GM18499 (cell line): ENCODE measurements at regions not wholly inside any gene's neighbourhood (a gene's known extent, or its start where the extent isn't known, plus 50 kb on each side); places are given as distances from the start of the nearest gene placed in this dataset.

Source experiments
- ATAC-seq: cut with Tn5 transposase; IDR thresholded peaks from one replicate; pipeline ENCODE4 v1.9.1; 2021; ENCODE audit warnings: moderate number of reproducible peaks; ENCODE audit not compliant: insufficient read depth, unreplicated experiment

DNA sequence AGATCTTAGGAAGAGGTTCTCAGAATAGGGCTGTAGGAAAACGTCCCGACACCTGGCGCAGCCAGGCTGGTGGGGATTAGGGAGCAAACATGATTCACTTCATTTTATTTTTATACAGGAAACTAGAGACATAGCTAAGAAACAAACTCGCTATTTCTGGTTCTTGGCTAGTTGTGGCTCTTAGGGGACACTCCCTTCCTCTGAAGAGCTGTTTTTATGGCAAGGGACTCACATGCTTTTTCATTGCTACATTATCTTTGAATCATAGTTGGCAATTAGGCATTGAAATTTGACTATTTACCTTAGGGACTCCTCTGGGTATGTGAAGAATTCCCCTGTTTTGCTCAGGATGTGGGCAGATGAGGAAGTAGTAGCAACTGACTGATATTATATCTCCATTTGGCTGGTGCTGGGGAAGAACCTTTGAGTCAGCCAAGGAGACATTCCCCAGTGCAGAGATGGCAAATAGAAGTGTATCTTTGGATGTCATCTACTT is 174.5 kb downstream of the SMIM20 start:
- ATAC-seq, result peak; percentile 46

DNA sequence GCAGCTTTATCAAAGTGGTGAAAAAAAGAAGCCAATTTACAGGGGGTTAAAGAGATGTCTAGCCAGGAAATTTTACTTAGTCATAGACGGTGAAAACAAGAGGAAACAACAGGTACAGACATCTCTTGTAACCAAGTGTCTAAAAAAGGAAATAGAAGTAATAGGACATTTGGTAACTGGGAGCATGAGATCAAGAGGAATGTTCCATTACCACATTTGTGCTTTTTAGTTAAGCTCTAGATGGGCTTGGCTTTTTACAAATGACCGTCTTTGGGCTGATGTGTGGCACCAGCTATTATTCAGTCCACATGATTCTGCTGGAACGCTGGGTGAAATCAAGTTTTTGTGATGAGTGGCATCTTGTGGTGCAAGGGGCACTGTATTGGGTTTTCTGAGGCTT is 179.5 kb downstream of the SMIM20 start:
- ATAC-seq, result no peak

DNA sequence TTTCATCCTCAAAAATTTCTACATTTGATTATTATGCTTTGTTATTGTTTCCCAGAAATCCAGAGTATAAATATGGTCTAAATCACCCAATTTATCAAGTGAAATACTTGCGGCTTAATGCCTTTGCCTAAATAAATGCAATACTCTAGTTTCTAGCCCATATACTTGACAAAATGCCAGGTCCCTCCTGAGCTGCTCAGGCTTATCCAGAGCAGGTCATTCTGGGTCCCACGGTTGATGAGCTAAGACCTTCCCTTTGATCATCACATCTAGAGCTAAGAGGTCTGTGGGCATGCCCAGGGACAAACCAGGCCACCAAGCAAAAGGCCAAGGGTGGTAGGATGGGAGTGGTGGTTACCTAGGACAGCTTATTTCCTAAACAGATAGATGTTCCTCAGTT is 180.1 kb downstream of the SMIM20 start:
- ATAC-seq, result no peak

DNA sequence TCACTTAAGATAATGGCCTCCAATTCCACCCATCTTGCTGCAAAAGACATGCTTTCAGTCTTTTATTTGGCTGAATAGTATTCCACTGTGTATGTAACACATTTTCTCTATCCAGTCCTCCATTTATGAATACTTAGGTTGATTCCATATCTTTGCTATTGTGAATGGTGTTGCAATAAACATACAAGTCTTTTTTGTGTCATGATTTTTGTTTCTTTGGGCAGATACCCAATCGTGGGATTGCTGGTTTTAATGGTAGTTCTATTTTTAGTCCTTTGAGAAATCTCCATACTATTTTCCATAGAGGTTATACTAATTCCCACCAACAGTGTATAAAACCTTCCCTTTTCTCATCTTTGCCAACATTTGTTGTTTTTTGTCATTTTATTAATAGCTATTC is 180.9 kb downstream of the SMIM20 start:
- ATAC-seq, result no peak

DNA sequence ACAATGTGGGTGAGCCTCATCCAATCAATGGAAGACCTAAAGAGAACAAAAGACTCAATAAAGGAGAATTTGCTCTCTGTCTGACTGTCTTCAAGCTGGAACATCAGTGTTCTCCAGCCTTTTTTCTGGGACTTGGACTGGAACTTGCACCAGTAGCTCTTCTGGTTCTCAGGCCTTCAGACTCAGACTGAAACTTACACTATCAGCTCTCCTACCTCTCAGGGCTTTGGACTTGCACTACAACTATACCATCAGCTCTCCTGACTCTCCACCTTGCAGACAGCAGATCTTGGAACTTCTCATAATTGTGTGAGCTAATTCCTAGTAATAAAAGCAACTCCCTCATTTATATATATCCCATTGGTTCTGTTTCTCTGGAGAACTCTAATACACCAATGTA is 185.9 kb downstream of the SMIM20 start:
- no peak for ATAC-seq

DNA sequence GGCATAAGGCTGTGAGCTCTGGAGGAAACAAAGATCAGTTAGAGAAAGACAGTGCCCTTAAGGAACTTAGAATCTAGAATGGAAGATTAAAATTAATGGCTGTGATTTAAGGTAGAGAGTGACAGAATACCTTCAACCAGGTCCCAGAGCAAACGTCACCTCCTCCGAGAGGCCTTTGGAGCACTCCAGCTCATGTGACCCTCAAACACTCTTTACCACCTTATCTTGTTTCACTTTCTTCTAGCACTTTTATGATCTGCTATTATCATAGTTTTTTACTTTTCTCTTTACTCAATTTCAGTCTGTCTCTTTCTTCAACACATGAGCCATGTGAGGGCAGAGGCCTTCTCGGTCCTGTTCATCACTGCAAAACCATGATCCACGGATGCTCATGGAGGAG is 187.0 kb downstream of the SMIM20 start:
- no peak for ATAC-seq

DNA sequence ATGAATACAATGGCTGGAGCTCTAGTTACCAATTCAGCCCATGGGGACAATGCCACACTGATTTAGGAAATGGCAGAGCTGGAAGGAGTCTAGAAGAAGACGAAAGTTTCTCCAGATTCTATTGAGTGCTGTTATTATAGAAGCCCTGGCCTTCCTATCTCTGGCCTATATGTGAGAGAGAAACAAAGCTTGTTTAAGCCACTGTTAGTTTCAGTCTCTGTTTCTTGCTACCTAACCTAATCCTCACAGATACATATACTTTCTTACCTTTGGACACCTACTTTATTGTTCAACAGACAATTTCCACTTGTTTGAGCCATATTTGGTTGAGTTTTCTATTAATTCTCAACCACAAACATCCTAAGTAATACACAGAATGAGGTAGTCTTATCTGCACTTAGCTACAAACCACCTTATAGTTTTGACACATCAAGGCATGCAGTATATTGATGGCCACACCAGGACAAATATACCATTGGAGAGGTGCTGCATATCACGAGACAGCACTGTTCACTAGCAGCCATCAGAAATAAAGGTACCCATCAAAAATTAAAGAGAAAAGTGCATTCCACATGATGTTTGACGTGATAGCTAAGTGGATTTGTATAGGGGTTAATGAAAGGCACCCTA is 190.2 kb downstream of the SMIM20 start:
- ATAC-seq, result no peak

DNA sequence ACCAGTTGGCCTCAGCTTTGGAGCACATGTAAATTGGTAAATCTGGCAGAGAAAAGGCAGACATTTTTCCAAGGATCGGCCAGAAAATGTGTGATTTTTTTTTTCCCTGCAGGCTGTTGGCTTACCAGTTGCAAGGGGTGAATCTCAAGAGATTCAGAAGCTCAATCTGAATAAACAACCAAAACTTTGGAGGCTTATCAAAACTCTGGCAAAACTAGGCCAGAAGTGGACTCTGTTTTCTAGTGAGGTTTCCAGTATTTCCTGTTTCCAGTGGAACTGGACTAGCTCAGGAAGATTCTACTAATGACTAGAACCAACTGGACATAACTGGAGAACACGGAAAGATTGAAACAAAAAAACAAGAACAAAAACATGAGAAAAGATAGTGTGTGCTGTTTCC is 191.3 kb downstream of the SMIM20 start:
- no peak for ATAC-seq

DNA sequence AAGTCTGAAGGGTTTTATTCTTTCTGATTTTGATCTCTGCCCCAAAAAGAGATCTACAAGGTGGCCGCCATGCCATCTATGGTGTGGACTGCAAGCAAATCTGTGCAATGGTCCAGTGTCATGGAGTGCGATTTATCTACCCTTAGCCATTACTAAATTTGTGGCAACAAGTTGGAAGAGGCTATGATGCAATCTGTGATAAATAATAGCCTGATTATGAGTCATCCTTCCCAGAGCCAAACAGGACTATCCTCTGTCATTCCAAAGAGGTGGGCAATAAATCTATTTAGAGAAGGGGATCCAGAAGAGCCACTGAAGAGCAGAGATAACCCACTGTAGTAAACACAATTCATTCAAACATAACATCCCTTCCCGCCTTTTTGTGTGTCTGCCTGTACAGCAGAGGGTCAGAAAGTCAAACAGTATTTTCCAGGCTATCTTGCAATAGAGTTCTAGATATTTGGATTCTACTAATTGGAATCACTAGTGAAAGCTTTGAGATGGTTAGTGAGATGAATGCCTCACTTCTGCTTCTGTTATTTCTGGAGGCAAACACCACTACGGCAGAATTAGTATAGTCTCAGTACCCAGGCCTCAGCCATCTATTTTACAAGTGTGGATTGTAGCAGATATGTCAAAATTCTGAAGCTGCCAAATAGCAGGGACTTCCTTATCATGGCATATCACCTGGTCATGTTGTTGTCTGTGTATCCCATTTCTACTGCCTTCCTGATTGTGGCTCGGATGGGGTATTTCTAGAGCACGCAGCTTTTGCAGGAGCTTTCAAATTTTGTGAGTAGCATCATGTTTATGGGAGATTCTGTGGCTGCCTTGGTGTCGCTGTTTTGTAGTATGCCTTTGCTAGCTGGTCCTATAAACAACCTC is 192.0 kb downstream of the SMIM20 start:
- ATAC-seq, result no peak

DNA sequence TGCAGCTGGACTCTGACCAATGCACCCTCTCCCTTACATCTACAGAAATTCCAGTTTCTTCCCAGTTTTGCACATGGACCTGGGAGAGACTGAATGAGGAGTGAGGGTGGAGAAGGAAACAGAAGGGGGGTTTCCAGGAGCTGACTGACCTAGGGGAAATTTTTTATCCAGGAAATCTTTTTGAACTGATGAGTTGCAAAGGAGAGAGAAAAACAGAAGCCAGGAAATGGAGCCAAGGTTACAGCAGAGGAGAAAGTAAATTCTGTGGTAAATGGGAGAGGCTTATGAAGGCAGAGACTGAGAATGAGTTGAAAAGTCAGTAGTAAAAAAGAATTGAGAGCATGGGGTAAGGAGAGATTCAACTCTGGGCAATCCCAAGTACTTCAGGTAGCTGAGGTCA is 192.8 kb downstream of the SMIM20 start:
- no peak for ATAC-seq

DNA sequence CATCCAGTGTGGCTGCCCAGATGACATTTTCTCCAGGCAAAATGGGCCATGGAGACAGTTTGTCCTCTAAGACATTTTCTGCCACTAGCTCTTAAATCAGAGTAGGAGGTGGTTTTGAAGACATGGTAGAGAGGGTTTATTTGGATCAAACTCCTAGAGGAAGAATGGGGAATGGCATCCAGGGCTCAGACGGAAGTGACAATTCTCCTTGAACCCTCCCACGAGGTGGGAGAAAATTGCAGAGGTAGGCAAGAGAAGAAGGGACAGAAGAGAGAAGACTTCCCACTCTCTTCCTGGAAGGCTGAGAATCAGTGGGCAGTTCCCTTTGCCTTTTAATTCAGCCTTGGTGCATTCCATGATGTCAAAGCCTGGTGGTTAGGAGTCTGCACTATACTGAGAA is 194.0 kb downstream of the SMIM20 start:
- no peak for ATAC-seq

DNA sequence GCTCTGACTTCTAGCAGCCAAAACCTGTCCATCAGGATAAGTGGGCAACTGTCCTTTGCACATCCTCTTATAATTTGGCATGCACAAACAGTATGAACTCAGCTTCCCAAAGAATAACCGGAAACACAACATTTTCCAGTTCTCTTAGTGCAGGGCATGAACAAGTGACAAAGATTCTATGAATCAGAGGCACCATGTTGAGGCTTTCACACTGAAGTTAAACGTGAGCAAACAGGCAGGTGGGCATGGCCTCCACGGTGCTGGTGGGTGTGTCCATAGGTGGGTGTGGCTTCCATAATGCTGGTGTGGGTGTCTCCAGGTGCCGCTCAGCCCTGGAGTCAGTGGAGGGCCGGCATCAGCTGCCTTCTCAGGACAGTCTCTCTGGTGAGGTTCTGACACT is 196.5 kb downstream of the SMIM20 start:
- ATAC-seq, result no peak

DNA sequence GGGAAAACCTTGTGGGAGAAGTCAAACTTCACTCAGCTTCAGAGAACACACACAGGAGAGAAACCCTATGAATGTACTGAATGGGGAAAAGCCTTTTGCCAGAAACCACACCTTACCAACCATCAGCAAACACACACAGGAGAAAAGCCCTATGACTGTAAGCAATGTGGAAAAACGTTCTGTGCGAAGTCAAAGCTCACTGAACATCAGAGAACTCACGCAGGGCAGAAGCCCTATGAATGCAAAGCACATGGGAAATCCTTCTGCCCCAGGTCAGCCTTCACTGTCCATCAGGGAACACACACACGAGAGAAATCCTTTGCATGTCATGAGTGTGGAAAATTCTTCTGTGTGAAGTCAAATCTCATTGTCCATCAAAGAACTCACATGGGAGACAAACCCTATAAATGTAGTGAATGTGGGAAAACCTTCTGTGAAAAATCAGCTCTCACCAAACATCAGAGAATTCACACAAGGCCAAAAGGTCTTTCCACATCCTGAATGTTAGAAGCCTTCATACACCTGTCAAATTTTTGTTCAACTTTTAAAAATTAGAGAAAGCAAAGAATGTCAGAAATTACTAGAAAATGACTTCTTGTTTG is 199.4 kb downstream of the SMIM20 start:
- no peak for ATAC-seq

DNA sequence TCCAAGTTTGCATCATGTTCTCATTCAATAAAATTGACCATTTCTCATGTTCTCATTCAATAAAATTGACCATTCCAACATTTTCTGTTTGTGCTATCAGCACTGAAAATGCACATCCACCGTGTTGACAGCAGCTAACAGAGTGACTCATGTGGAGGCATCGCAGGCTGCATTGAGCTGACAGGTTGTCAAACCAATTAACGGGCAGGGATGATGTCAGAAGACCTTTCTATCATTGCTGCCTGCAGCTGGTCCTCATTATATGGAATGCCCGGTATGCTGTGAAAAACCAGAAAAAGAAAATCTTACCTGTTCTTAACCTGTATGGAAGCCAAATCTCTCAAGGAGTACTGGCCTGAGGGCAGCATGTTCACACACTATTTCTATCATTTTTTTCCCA is 202.0 kb downstream of the SMIM20 start:
- no peak for ATAC-seq

DNA sequence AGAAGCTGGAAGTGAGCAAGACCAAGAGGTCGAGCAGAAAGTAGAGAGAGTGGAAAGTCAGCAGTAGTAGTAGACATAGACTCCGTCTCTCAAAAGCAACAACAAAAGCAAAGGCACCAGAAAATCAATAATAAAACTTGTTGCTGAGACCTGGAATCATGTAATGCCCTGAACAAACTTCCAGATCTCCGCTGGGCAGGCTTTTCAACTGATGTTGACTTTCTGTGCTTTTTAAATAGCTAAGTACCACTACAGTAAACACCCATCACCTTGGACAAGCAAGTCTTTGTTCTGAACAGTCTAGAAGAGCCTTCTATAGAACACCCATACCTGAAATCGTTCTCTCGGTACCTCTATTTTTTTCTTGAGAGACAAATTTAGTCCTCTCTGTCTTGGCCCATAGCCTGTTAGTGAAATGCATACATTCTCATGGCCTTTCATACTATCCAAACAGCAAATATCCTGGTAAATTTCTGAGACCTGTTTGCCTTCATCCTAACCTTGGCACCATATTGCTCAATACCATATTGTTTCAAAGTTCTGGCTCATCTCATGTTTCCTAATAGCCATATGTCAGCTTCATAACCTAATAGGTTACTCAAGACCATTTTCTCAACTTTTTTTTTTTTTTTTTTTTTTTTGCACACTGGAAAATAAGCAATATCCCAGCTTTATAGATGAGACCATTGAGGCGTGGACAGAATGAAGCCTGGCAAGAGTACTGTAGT is 200.6 kb upstream of the RBPJ start:
- ATAC-seq, result no peak

DNA sequence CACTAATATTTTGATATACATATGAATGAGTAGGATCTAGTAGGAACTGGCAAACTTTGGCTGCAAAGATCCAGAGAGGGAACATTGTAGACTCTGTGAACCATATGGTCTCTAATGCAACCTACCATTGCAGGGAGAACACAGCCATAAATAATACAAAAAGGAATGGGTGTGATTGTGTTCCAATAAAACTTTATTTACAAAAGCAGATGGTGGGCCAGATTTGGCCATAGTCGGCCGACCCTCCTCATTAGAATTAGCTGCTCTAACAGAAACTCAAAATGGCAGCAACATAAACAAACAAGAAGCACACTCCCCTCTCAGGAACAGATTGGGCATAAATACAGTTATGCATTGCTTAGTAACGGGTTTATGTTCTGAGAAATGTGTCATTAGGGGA is 198.1 kb upstream of the RBPJ start:
- no peak for ATAC-seq

DNA sequence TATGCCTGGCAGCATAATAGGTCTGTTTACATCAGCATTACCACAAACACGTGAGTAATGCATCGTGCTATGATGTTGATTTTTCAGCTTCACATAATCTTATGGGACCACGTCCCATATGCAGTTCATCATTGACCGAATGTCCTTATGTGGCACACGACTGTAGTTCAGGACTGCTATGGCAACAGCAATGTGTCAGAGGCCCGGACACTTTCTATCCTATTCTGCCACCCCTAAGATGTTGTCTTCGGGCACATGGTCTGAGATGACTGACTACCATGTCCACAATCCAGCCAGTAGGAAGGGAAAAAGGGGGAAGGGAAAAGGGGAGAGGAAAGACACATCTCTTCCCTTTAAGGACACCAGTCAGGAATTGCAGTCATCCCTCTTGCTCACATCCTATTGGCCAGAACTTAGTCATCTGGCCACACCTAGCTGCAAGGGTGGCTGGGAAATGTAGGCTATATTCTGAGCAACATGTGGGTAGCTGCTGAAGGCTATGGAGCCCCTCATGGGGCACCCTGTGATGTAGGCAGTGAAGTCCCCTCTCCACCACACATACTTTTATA is 196.0 kb upstream of the RBPJ start:
- ATAC-seq, result no peak

DNA sequence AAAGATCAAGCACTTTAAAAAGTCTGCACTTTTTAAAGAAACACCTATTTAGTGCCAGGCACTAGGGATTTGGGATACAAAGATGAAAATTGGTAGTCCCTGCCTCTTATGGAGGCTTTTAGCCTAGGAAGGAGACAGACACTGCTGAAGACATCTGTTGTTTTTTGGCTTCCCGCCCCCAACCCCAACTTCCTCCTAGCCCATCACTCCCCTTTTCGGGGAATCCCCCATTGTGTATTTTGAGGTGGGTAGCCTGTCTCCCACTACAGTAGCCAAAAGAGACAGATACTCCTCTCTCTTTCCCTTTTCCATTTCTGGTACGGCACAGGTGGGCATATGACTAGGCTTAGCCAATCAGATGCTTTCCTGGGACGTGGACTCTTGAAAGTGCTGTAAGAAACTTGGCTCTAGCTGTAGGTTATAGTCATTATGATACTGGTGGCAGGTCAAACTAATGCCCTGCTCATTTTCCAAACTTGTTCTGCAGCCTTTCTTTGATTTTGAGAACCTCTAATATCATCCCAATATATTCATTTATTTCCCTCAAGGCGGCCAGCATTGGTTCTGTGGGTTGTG is 194.6 kb upstream of the RBPJ start:
- no peak for ATAC-seq

DNA sequence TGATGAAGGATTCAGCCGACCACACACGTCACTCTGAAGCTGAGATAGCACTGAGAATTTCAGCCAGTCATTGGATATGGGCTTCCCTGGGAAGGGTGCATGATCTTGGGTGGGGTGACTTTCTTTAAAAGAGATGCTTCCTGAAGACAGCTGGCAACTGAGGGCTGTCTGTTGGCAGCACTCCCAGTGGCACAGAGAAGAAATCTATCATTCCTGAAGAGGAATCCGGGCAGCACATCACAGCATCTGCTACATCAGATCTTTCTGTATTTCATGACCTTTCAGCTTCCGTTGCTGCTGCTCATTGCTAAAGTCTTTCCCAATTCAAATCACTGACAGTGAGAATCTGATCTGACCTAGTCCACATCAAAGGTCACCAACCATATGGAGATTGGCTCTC is 193.8 kb upstream of the RBPJ start:
- ATAC-seq, result no peak

DNA sequence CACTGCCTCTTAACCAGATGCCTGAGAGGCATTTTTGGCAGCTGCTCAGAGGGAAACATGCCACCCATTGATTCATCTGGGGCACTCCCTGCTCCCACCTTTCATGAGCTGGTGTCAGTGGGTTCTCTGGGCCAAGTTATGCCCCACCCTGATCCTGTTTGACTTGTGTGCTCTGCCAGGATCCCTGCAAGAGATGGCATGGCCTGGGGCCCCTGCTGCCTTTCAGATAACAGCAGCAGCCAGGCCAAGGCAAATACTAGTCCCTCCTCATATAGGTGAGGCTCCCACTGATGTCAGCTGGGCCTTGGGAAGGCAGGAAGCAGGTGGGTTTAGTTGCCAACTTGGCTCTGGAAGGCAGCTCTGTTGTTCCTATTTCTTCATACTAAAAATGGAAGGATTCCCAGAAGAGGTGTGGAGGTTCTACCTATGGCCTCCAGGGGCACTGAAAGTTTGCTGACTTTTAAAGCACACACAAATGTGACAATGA is 192.9 kb upstream of the RBPJ start:
- no peak for ATAC-seq
